IMR-90 (cell line): ENCODE measurements at regions not wholly inside any gene's neighbourhood (a gene's known extent, or its start where the extent isn't known, plus 50 kb on each side); places are given as distances from the start of the nearest gene placed in this dataset.

ENCODE experiments used
- ATAC-seq: fragments of 200-7000 bp; cut with Tn5 transposase; 2 replicates; pipeline ENCODE4 v1.9.1; 2020; ENCODE audit warnings: low read depth, mild to moderate bottlenecking, moderate library complexity
- BruUV-seq: library from RNA; stranded (reverse); fragments of 400-500 nt; replicated peaks from 2 replicates; lab custom pipeline; 2021; lab: Mats Ljungman, UMichigan
- CTCF ChIA-PET: fragments of 300-600 bp; formaldehyde crosslinking; extraction: SDS; loops from one replicate; lab custom pipeline; 2021; ENCODE audit warnings: antibody characterized with exemption; lab: Yijun Ruan, JAX
- POLR2A ChIA-PET: fragments of 300-600 bp; sonication (Branson Sonifier 250); formaldehyde crosslinking; loops from one replicate; lab custom pipeline; 2022; ENCODE audit warnings: antibody characterized with exemption; ENCODE audit not compliant: unreplicated experiment; lab: Charles Lee
- DNase-seq: peaks from one replicate; pipeline ENCODE4 v3.0.0; 2013
- H2AFZ ChIP-seq: replicated peaks from 2 replicates; pipeline ENCODE3; 2013; ENCODE audit warnings: low read length, mild to moderate bottlenecking; ENCODE audit not compliant: poor library complexity
- H2AK5ac ChIP-seq: 2 replicates; pipeline ENCODE4 v1.6.1; 2013; ENCODE audit warnings: low read depth, low read length, inconsistent platforms
- H2AK9ac ChIP-seq: replicated peaks from 2 replicates; pipeline ENCODE3; 2013; ENCODE audit warnings: mild to moderate bottlenecking, low read depth, low read length, moderate library complexity; ENCODE audit not compliant: poor library complexity
- H2BK120ac ChIP-seq: 2 replicates; pipeline ENCODE4 v1.6.1; 2013; ENCODE audit warnings: low read depth, low read length, inconsistent platforms
- H2BK15ac ChIP-seq: 3 replicates; pipeline ENCODE4 v1.6.1; 2013; ENCODE audit warnings: low read depth, low read length, inconsistent platforms
- H2BK20ac ChIP-seq: 2 replicates; pipeline ENCODE4 v1.6.1; 2013; ENCODE audit warnings: low read depth, mild to moderate bottlenecking, inconsistent platforms, low read length, moderate library complexity
- H2BK5ac ChIP-seq: 2 replicates; pipeline ENCODE4 v1.6.1; 2013; ENCODE audit warnings: mild to moderate bottlenecking, low read depth, low read length, inconsistent platforms; ENCODE audit not compliant: poor library complexity, severe bottlenecking
- H3K14ac ChIP-seq: replicated peaks from 2 replicates; pipeline ENCODE4 v1.6.1; 2013; ENCODE audit warnings: low read depth, low read length, inconsistent platforms
- H3K18ac ChIP-seq: 2 replicates; pipeline ENCODE4 v1.6.1; 2013; ENCODE audit warnings: low read depth, low read length, control low read depth
- H3K23ac ChIP-seq: 2 replicates; pipeline ENCODE4 v1.6.1; 2013; ENCODE audit warnings: low read depth, low read length, inconsistent platforms
- H3K27ac ChIP-seq: 2 replicates; pipeline ENCODE4 v1.5.1; 2013; ENCODE audit warnings: mild to moderate bottlenecking, control low read depth, low read length; ENCODE audit not compliant: insufficient read depth
- H3K27me3 ChIP-seq: 2 replicates; pipeline ENCODE4 v1.6.1; 2013; ENCODE audit warnings: low read length; ENCODE audit not compliant: control insufficient read depth, insufficient read depth
- H3K36me3 ChIP-seq: 2 replicates; pipeline ENCODE4 v1.6.1; 2013; ENCODE audit warnings: low read length, mixed read lengths; ENCODE audit not compliant: control insufficient read depth, insufficient read depth
- H3K4ac ChIP-seq: 2 replicates; pipeline ENCODE4 v1.6.1; 2013; ENCODE audit warnings: low read depth, low read length, inconsistent platforms
- H3K4me1 ChIP-seq: 2 replicates; pipeline ENCODE4 v1.6.1; 2013; ENCODE audit warnings: low read length, mixed read lengths; ENCODE audit not compliant: control insufficient read depth, insufficient read depth
- H3K4me2 ChIP-seq: 2 replicates; pipeline ENCODE4 v1.6.1; 2013; ENCODE audit warnings: low read depth, mild to moderate bottlenecking, control low read depth, low read length, moderate library complexity
- H3K4me3 ChIP-seq: 2 replicates; pipeline ENCODE4 v1.5.1; 2013; ENCODE audit warnings: low read depth, mild to moderate bottlenecking, control low read depth, low read length, moderate library complexity; ENCODE audit not compliant: insufficient read depth
- H3K56ac ChIP-seq: 2 replicates; pipeline ENCODE4 v1.6.1; 2013; ENCODE audit warnings: low read length, inconsistent platforms; ENCODE audit not compliant: insufficient read depth; ENCODE audit errors: extremely low read depth
- H3K79me1 ChIP-seq, 2 experiments: 2 replicates each; pipeline ENCODE4 v1.6.1; 2013; ENCODE audit warnings: low read length in 2 of 2, inconsistent platforms in 1 of 2, low read depth in 1 of 2
- H3K9ac ChIP-seq: 2 replicates; pipeline ENCODE4 v1.6.1; 2013; ENCODE audit warnings: low read depth, low read length, control low read depth
- H3K9me1 ChIP-seq: 2 replicates; pipeline ENCODE4 v1.6.1; 2013; ENCODE audit warnings: low read length, inconsistent platforms; ENCODE audit not compliant: insufficient read depth
- H3K9me3 ChIP-seq: 2 replicates; pipeline ENCODE4 v1.6.1; 2013; ENCODE audit warnings: low read length; ENCODE audit not compliant: control insufficient read depth, insufficient read depth
- H4K20me1 ChIP-seq: 2 replicates; pipeline ENCODE4 v1.6.1; 2013; ENCODE audit warnings: low read length, inconsistent platforms; ENCODE audit not compliant: insufficient read depth
- H4K5ac ChIP-seq: 2 replicates; pipeline ENCODE4 v1.6.1; 2013; ENCODE audit warnings: mild to moderate bottlenecking, low read depth, low read length, control low read depth
- H4K8ac ChIP-seq, 2 experiments: 2 replicates each; pipeline ENCODE4 v1.6.1; 2013; ENCODE audit warnings: low read depth in 2 of 2, low read length in 2 of 2, control low read depth in 1 of 2, inconsistent platforms in 1 of 2
- H4K91ac ChIP-seq: 2 replicates; pipeline ENCODE4 v1.6.1; 2013; ENCODE audit warnings: low read depth, low read length, inconsistent platforms; ENCODE audit not compliant: insufficient read depth
- BHLHE40 ChIP-seq: fragments of 150-350 bp; IDR thresholded peaks from 2 replicates; pipeline ENCODE4 v1.6.1; 2016; ENCODE audit warnings: mild to moderate bottlenecking, low read depth, low read length
- CEBPB ChIP-seq: IDR thresholded peaks from 2 replicates; pipeline ENCODE4 v1.6.1; 2012; ENCODE audit warnings: low read depth, low read length, improper control_type of control experiment
- CHD1 ChIP-seq: IDR thresholded peaks from 2 replicates; pipeline ENCODE4 v1.6.1; 2012; ENCODE audit warnings: low read depth, low read length, improper control_type of control experiment
- FOS ChIP-seq: fragments of 150-350 bp; IDR thresholded peaks from 2 replicates; pipeline ENCODE4 v1.6.1; 2016; ENCODE audit warnings: low read depth, low read length
- MAZ ChIP-seq: IDR thresholded peaks from 2 replicates; pipeline ENCODE4 v1.6.1; 2012; ENCODE audit warnings: low read depth, mild to moderate bottlenecking, low read length, improper control_type of control experiment, moderate library complexity, borderline replicate concordance
- MXI1 ChIP-seq: IDR thresholded peaks from 2 replicates; pipeline ENCODE4 v1.6.1; 2012; ENCODE audit warnings: low read depth, mild to moderate bottlenecking, low read length, moderate library complexity, borderline replicate concordance
- POLR2A ChIP-seq: IDR thresholded peaks from 2 replicates; pipeline ENCODE4 v1.6.1; 2012; ENCODE audit warnings: mild to moderate bottlenecking, low read depth, low read length
- RFX5 ChIP-seq: IDR thresholded peaks from 2 replicates; pipeline ENCODE4 v1.8.0; 2012; ENCODE audit warnings: low read depth, mild to moderate bottlenecking, low read length, moderate library complexity
- SMC3 ChIP-seq: fragments of 150-350 bp; IDR thresholded peaks from 2 replicates; pipeline ENCODE4 v1.6.1; 2016; ENCODE audit warnings: low read depth, mild to moderate bottlenecking, antibody characterized with exemption, low read length, moderate library complexity
- WGBS, 2 experiments: methylation state at CpG; one replicate each; pipeline versions ENCODE4 v1.1.5 to v1.1.7; 2013; ENCODE audit warnings: missing lambda C conversion rate in 2 of 2; ENCODE audit not compliant: insufficient read length in 1 of 2; ENCODE audit errors: extremely low coverage in 2 of 2; 5-methylcytosine and 5-hydroxymethylcytosine counted together
- dilution Hi-C: fragments of 300-500 bp; cut with HindIII; formaldehyde crosslinking; loops from one replicate; pipeline ENCODE4 v1.14.3; 2018; ENCODE audit warnings: low sequenced_read_pairs; ENCODE audit not compliant: unreplicated experiment
- in situ Hi-C: fragments of 300-500 bp; cut with MboI; formaldehyde crosslinking; loops from 3 replicates; pipeline ENCODE4 v1.14.3; 2019; ENCODE audit warnings: low sequenced_read_pairs, inconsistent platforms, mixed read lengths
- intact Hi-C: fragments of 100-400 bp; cut with micrococcal nuclease; formaldehyde crosslinking; loops from 2 replicates; pipeline ENCODE4 v1.10.0; 2022
- TF ChIP-seq, protein P1 (sequence below): conservative IDR thresholded peaks from 2 replicates; pipeline ENCODE4 v1.5.1; 2012; ENCODE audit warnings: mild to moderate bottlenecking, low read depth, low read length, improper control_type of control experiment

DNA sequence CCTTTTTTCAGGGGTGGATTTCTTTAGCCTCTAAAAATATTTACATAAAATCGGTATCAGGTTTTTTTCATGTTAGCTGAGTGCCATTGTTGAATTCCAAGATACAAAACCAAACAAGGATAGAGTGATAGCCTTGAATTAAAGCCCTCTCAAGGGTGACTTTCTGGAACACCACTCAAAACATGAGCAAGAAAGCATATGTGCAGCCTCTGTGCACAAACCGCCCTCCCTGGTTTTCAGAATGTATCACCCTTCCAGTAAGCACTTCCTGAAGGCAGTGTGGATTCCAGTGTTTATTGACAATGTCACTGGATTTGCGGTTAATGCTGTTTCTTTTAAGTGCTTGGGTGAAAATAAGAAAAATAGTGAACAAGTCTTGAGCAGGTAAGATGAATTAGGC, 597.7 kb downstream of the TMEM114 start:
- Histone ChIP-seq H4K91ac (no peak overlapping the region), H4K20me1 (no peaks in the 10 kb centered on the region), H3K4ac (no peak overlapping the region), H3K4me3 (no peak overlapping the region), H3K56ac (no peak overlapping the region), H2BK5ac (no peak overlapping the region), H3K9ac (no peak overlapping the region), H3K4me1 (no peaks in the 10 kb centered on the region), H2BK120ac (no peak overlapping the region), H4K8ac (no peak overlapping the region), H3K27ac (no peak overlapping the region), H2AK9ac (no peak overlapping the region), H2BK20ac (no peak overlapping the region), H2AFZ (no peak overlapping the region), H3K9me1 (no peaks in the 10 kb centered on the region), H2AK5ac (no peak overlapping the region), H2BK15ac (no peak overlapping the region), H3K36me3 (no peaks in the 10 kb centered on the region), H3K79me1 (no peaks in the 10 kb centered on the region), H3K27me3 (no peaks in the 10 kb centered on the region), H3K18ac (no peak overlapping the region), H3K23ac (no peak overlapping the region), H3K9me3 (peaks cover 6% of the 10 kb centered on the region), H3K14ac (no peak overlapping the region), H3K4me2 (no peak overlapping the region), H4K5ac (no peak overlapping the region)
- POLR2A ChIA-PET = no interaction called here
- DNase-seq (no peak), ATAC-seq (no peak)
- dilution Hi-C loops = no loop called here
- WGBS, 2 experiments = no CpG with 5 or more reads among the region's 3 CpGs
- in situ Hi-C loops = no loop called here
- no peak for TF ChIP-seq CEBPB
- no peak for TF ChIP-seq CHD1
- no peak for TF ChIP-seq MXI1
- no peak for TF ChIP-seq POLR2A
- TF ChIP-seq SMC3 = no peak
- TF ChIP-seq, protein P1, sequence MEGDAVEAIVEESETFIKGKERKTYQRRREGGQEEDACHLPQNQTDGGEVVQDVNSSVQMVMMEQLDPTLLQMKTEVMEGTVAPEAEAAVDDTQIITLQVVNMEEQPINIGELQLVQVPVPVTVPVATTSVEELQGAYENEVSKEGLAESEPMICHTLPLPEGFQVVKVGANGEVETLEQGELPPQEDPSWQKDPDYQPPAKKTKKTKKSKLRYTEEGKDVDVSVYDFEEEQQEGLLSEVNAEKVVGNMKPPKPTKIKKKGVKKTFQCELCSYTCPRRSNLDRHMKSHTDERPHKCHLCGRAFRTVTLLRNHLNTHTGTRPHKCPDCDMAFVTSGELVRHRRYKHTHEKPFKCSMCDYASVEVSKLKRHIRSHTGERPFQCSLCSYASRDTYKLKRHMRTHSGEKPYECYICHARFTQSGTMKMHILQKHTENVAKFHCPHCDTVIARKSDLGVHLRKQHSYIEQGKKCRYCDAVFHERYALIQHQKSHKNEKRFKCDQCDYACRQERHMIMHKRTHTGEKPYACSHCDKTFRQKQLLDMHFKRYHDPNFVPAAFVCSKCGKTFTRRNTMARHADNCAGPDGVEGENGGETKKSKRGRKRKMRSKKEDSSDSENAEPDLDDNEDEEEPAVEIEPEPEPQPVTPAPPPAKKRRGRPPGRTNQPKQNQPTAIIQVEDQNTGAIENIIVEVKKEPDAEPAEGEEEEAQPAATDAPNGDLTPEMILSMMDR = no peak
- TF ChIP-seq FOS = no peak
- TF ChIP-seq RFX5 = no peak
- no peak for TF ChIP-seq MAZ
- no peak for TF ChIP-seq BHLHE40
- CTCF ChIA-PET = no interaction called here
- BruUV-seq = no TSS peak
- intact Hi-C loops = no loop called here
